Transverse colon (tissue), 4 donors: ENCODE measurements at regions not wholly inside any gene's neighbourhood (a gene's known extent, or its start where the extent isn't known, plus 50 kb on each side); places are given as distances from the start of the nearest gene placed in this dataset.

Experiments used
- EP300 ChIP-seq: sonication (generic); formaldehyde crosslinking; IDR thresholded peaks from one replicate; pipeline ENCODE4 v1.6.1; 2017; ENCODE audit warnings: antibody characterized with exemption, low read depth
- POLR2A ChIP-seq: fragments of 450-650 bp; IDR thresholded peaks from one replicate; pipeline ENCODE4 v1.6.1; 2016; ENCODE audit warnings: antibody characterized with exemption, mild to moderate bottlenecking, moderate library complexity
- POLR2AphosphoS5 ChIP-seq, 3 donors: sonication (generic); formaldehyde crosslinking; IDR thresholded peaks; one replicate each; pipeline ENCODE4 v1.6.1; 2016; ENCODE audit warnings: antibody characterized with exemption in 3 of 3
- TF ChIP-seq, protein P1 (sequence below), 5 experiments: fragments of 200-600 bp in 3 of 5; fragments of 450-650 bp in 2 of 5; sonication (generic) in 3 of 5; IDR thresholded peaks; 1 replicate in 2 of 5; 2 replicates in 3 of 5; pipeline ENCODE4 v1.5.1; 2016 to 2017; ENCODE audit warnings: antibody characterized with exemption in 5 of 5, inconsistent platforms in 3 of 5, mild to moderate bottlenecking in 2 of 5, moderate library complexity in 1 of 5

DNA sequence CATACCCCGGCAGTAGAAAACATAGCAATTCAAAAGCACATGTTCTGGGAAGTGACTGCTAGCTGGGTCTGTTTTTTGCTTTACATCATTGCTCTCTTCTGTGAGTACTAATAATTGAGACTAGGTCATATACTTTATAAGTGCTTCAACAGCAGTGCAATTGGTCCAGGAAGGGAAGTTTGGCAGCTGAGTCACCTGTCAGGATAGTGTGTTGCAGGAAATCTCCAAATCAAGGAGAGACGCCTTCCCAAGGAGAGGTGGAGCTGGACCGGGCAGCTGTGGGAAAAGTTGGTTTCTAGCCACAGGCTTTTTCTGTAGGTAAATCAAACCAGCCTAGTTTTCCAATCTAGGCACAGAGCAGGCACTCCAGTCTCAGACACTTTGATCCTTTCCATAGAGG lies 330.1 kb downstream of the ENC1 start:
- TF ChIP-seq EP300 (no peak), POLR2AphosphoS5 (IDR thresholded peaks at IDR 0.05) (no peak), POLR2A (no peak)
- TF ChIP-seq, protein P1, sequence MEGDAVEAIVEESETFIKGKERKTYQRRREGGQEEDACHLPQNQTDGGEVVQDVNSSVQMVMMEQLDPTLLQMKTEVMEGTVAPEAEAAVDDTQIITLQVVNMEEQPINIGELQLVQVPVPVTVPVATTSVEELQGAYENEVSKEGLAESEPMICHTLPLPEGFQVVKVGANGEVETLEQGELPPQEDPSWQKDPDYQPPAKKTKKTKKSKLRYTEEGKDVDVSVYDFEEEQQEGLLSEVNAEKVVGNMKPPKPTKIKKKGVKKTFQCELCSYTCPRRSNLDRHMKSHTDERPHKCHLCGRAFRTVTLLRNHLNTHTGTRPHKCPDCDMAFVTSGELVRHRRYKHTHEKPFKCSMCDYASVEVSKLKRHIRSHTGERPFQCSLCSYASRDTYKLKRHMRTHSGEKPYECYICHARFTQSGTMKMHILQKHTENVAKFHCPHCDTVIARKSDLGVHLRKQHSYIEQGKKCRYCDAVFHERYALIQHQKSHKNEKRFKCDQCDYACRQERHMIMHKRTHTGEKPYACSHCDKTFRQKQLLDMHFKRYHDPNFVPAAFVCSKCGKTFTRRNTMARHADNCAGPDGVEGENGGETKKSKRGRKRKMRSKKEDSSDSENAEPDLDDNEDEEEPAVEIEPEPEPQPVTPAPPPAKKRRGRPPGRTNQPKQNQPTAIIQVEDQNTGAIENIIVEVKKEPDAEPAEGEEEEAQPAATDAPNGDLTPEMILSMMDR (IDR thresholded peaks at IDR 0.05): no peak
